Hematopoietic multipotent progenitor cell treated with erythropoietin and hydrocortisone succinate and interleukin-3 and kit ligand, for 6 days (in vitro differentiated cells): ENCODE measurements at regions not wholly inside any gene's neighbourhood (a gene's known extent, or its start where the extent isn't known, plus 50 kb on each side); places are given as distances from the start of the nearest gene placed in this dataset.

Experiments
- DNase-seq: peaks from one replicate; pipeline ENCODE4 v3.0.0-alpha.2; 2015

DNA sequence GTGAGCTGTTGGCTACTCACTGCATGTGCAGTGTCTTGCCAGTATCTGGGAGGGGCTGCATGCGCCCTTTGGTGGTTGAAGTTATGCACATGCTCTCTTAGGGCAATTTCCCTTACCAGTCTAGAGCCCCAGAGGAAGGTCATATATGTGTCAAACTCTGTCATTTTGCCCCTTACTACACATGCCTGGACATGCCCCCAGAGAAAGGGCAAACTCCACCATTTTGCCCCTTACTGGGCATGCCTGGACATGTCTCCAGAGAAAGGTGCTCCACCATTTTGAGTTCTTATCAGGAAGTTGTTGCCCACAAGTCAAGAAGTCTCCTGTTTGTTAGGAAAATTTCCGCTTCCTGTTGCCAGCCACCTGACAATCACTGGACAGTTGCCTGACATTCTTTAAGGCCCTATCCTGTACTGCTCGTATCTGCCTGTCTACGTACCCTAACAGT is 56.4 kb upstream of the PLAC8 start:
- DNase-seq = no peak
